NCI-H345 (cell line): ENCODE measurements at regions not wholly inside any gene's neighbourhood (a gene's known extent, or its start where the extent isn't known, plus 50 kb on each side); places are given as distances from the start of the nearest gene placed in this dataset.
"Not testable (repeated sequence)": the region's sequence is repeated elsewhere in the genome, so short reads cannot be mapped to it uniquely, and the experiment has no call there.

Experiments
- DNase-seq: peaks from one replicate; lab custom pipeline; 2025; lab: John Stamatoyannopoulos, UW

- no peak for DNase-seq
Observed at GRCh38 chr20:23299673-23300050, 50.9 kb upstream of the NXT1 start.

GRCh38 chr20:23298926-23299672 is 51.5 kb upstream of the NXT1 start:
- DNase-seq = no peak

GRCh38 chr20:23298155-23298554 is 52.4 kb upstream of the NXT1 start:
- peak; percentile 4 for DNase-seq

- DNase-seq = no peak
Observed at GRCh38 chr20:23296841-23297701, 53.5 kb upstream of the NXT1 start.

GRCh38 chr20:23295934-23296333 is 54.7 kb upstream of the NXT1 start:
- no peak for DNase-seq

- DNase-seq = no peak
Observed at GRCh38 chr20:23294671-23295070, 55.9 kb upstream of the NXT1 start.

- DNase-seq = no peak
Observed at GRCh38 chr20:23294166-23294565, 56.4 kb upstream of the NXT1 start.

GRCh38 chr20:23293689-23294088 is 56.9 kb upstream of the NXT1 start:
- DNase-seq = no peak

GRCh38 chr20:23292311-23292710 is 58.3 kb upstream of the NXT1 start:
- DNase-seq = not testable (repeated sequence)

GRCh38 chr20:23291575-23292240 is 58.9 kb upstream of the NXT1 start:
- no peak for DNase-seq

- DNase-seq = no peak
Observed at GRCh38 chr20:23290761-23291574, 59.6 kb upstream of the NXT1 start.

GRCh38 chr20:23289724-23290395 is 60.7 kb upstream of the NXT1 start:
- no peak for DNase-seq

GRCh38 chr20:23289249-23289648 is 61.3 kb upstream of the NXT1 start:
- no peak for DNase-seq

- no peak for DNase-seq
Observed at GRCh38 chr20:23287354-23288190, 63.0 kb upstream of the NXT1 start.

GRCh38 chr20:23286346-23286745 is 64.2 kb upstream of the NXT1 start:
- DNase-seq = no peak

GRCh38 chr20:23285536-23285935 is 65.1 kb upstream of the NXT1 start:
- no peak for DNase-seq

GRCh38 chr20:23284009-23284408 is 66.6 kb upstream of the NXT1 start:
- DNase-seq = no peak

- DNase-seq = no peak
Observed at GRCh38 chr20:23283096-23283850, 67.3 kb upstream of the NXT1 start.

GRCh38 chr20:23282546-23282945 is 68.0 kb upstream of the NXT1 start:
- DNase-seq = no peak

GRCh38 chr20:23282111-23282510 is 68.5 kb upstream of the NXT1 start:
- DNase-seq = no peak
